Activated CD8-positive, alpha-beta memory T cell treated with anti-CD3 and anti-CD28 coated beads, Interleukin-2, amount 10 ng/mL, durations not matched to agents 7 days and 5 days (primary cell): ENCODE measurements at regions not wholly inside any gene's neighbourhood (a gene's known extent, or its start where the extent isn't known, plus 50 kb on each side); places are given as distances from the start of the nearest gene placed in this dataset.

ENCODE experiments used
- ATAC-seq: fragments of 150-1000 bp; cut with Tn5 transposase; one replicate; pipeline ENCODE4 v1.10.0; 2021; ENCODE audit warnings: moderate library complexity
- CTCF ChIA-PET: fragments of 350-600 bp; sonication (Branson Sonifier 250); formaldehyde crosslinking; loops from one replicate; lab custom pipeline; 2021; ENCODE audit warnings: antibody characterized with exemption; lab: Charles Lee
- DNase-seq: peaks from one replicate; pipeline ENCODE4 v3.0.0-alpha.2; 2020
- H3K27ac Mint-ChIP-seq: one replicate; pipeline ENCODE4 v1.8.0; 2021; ENCODE audit warnings: mild to moderate bottlenecking, mixed read lengths
- H3K27me3 Mint-ChIP-seq: one replicate; pipeline ENCODE4 v1.8.0; 2021; ENCODE audit warnings: mixed read lengths
- H3K36me3 Mint-ChIP-seq: one replicate; pipeline ENCODE4 v1.8.0; 2021; ENCODE audit warnings: mild to moderate bottlenecking, mixed read lengths
- H3K4me1 Mint-ChIP-seq: one replicate; pipeline ENCODE4 v1.8.0; 2021; ENCODE audit warnings: mixed read lengths
- H3K4me3 Mint-ChIP-seq: one replicate; pipeline ENCODE4 v1.8.0; 2021; ENCODE audit warnings: mild to moderate bottlenecking, moderate library complexity, mixed read lengths
- H3K9me3 Mint-ChIP-seq: one replicate; pipeline ENCODE4 v1.8.0; 2022; ENCODE audit warnings: low read depth, mixed read lengths

DNA sequence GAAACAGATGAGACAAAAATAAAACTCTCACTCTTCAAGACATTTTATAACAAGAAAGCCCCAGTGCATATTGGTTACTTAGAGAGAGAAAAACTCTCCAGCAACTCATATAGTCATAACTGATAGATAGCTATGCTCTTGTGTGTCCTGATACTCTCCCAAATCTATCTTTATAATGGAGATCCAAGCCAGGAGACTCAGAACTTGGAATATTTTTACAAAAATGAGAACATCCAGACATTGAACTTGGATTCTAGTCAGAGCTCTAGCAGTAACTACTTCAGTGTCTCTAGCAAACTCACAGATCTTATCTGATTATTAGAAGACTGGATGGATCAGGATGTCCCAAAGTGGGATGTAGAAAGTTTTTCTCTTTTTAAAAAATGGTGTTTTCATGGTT lies 412.7 kb upstream of the BRINP1 start:
- H3K27ac Mint-ChIP-seq: no peak overlapping the region
- H3K4me1 Mint-ChIP-seq: no peaks in the 10 kb centered on the region
- H3K9me3 Mint-ChIP-seq: peaks cover 2% of the 10 kb centered on the region
- DNase-seq (no peak), ATAC-seq (no peak)
- CTCF ChIA-PET: no interaction called here
- no peaks in the 10 kb centered on the region for H3K36me3 Mint-ChIP-seq
- no peaks in the 10 kb centered on the region for H3K27me3 Mint-ChIP-seq
- no peak overlapping the region for H3K4me3 Mint-ChIP-seq

DNA sequence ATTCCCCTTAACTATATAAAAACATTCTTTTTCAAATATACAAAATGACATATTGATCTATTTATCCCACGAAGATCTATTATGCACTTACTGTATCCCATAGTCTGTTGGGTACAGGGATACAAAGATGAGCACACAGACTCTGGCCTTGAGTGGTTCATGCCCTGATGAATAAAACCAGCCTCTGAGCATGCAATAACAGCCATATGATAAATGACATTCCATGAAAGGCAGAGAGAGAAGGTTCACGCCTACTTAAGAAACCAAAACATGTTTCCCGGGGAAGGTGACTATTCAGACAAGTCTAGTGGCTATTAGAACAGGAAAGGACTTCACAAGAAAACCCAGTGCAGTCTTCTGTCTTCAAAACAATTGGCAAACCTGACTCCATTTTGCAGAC lies 406.2 kb upstream of the BRINP1 start:
- no peak for DNase-seq
- Mint-ChIP-seq H3K9me3 (no peaks in the 10 kb centered on the region), H3K36me3 (no peaks in the 10 kb centered on the region), H3K27me3 (no peaks in the 10 kb centered on the region), H3K4me3 (no peak overlapping the region), H3K4me1 (no peaks in the 10 kb centered on the region), H3K27ac (no peak overlapping the region)
- CTCF ChIA-PET: no interaction called here
- no peak for ATAC-seq

DNA sequence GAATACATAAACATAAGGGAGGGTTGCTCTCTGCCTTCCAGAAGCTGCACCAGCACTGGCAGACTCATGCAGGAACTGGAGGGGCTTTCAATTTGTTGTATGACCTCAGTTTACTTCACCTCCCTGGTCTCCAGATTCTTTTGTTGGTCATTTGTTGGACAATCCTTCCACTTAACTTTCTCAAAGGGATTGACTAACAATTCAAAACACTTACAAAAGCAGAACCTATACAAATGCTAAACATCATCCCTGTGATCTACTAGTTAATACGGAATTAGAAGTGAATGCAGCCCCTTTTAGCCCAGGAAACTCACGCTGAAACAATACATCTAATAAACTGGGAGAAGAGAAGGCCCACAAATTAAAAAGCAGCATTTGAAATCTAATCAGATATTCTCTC lies 404.6 kb upstream of the BRINP1 start:
- CTCF ChIA-PET: no interaction called here
- Mint-ChIP-seq H3K36me3 (no peaks in the 10 kb centered on the region), H3K4me1 (no peaks in the 10 kb centered on the region), H3K27me3 (no peaks in the 10 kb centered on the region), H3K27ac (no peak overlapping the region), H3K9me3 (no peaks in the 10 kb centered on the region), H3K4me3 (no peak overlapping the region)
- ATAC-seq (no peak), DNase-seq (no peak)

DNA sequence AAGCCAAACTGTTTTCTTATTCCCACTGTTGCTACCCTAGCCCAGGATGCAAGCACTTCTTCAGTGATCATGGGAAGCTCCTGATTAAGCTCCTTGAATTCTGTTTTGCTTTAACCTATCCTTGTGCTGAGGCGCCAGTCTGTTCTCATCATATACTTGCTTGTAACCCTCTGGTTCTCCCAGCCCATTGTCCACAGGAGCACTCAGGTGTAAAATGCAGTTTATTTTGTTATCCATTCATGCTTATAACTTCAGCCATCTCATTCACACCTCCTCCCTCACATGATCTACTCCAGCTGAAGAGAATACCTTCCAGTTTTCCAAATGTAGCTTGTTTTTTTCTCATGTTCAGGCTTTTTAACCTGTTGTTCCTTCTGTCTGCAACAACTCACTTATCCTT lies 402.1 kb upstream of the BRINP1 start:
- Mint-ChIP-seq H3K4me3 (no peak overlapping the region), H3K27ac (no peak overlapping the region), H3K27me3 (no peaks in the 10 kb centered on the region), H3K36me3 (no peaks in the 10 kb centered on the region), H3K9me3 (no peaks in the 10 kb centered on the region), H3K4me1 (no peaks in the 10 kb centered on the region)
- DNase-seq (no peak), ATAC-seq (no peak)
- CTCF ChIA-PET: no interaction called here

DNA sequence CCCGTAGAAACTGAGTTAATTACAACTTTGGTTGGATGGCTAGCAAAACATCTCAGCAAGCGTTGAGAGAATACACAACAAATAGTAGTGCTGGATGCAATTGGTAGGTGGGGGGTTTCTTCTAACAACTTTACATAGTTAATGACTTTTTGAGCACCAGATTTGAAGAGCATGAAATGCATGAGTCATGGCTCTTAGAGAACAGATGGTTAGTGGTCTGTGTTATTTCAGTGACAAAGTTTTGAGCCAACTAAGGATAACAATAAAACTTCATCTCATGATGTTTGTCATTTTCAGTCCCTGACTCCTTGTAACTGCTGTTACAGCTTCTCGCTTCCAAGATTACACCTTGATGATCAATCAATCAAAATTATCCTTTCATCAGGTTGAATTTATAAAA lies 399.0 kb upstream of the BRINP1 start:
- no peaks in the 10 kb centered on the region for H3K27me3 Mint-ChIP-seq

DNA sequence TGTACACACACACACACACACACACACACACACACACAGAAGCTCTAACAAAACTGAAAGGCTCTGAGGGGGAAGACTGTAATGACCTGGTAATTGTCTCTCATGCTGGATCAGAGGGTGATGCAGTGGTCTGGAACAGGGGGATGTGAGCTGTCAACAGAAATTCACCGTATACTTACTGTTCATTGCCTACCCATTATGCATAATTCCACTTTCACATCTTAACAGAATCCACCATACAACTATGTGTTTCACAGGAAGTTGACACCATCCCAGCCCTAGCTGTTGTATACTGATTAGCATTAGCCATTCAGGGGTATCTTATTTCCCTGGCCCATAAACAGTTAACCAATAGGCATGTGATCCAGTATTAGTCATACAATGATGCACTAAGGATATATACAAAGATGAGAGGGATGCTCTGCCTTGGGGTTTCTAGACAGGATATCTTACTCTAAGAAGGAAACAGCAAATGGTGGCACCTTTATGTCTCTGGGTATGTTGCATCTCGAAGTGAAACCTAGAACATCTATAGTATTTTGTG lies 396.5 kb upstream of the BRINP1 start:
- H3K27me3 Mint-ChIP-seq: no peaks in the 10 kb centered on the region
- no peak for ATAC-seq
- H3K27ac Mint-ChIP-seq: no peak overlapping the region
- CTCF ChIA-PET: no interaction called here
- DNase-seq: no peak
- H3K4me3 Mint-ChIP-seq: no peak overlapping the region
- no peaks in the 10 kb centered on the region for H3K4me1 Mint-ChIP-seq
- no peaks in the 10 kb centered on the region for H3K36me3 Mint-ChIP-seq
- H3K9me3 Mint-ChIP-seq: no peaks in the 10 kb centered on the region

More for the DNA sequence above, 399.0 kb upstream of the BRINP1 start:
- no peaks in the 10 kb centered on the region for H3K4me1 Mint-ChIP-seq
- H3K4me3 Mint-ChIP-seq: no peak overlapping the region
- CTCF ChIA-PET: no interaction called here
- H3K9me3 Mint-ChIP-seq: no peaks in the 10 kb centered on the region
- H3K36me3 Mint-ChIP-seq: no peaks in the 10 kb centered on the region
- no peak for DNase-seq
- no peak for ATAC-seq
- no peak overlapping the region for H3K27ac Mint-ChIP-seq

DNA sequence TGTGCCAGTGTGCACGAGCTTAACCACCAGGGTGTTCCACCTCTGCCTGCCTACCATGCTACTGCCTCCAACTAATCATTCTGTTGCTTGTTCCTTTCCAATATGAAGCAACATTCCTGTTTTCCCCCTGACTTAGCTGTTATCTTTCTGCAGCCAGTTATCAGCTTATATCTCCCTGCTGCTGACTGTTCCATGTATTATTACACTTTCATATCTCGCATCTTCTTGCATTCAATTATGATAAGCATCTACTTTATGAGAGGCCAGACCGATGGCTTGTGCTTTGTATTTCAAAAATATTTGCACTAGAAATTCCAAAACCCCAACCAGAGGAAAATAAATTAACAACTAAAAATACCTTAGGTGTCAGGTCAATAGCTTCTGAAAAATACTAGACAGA lies 394.0 kb upstream of the BRINP1 start:
- no peaks in the 10 kb centered on the region for H3K36me3 Mint-ChIP-seq
- no peak overlapping the region for H3K4me3 Mint-ChIP-seq
- no peak for ATAC-seq
- H3K27me3 Mint-ChIP-seq: no peaks in the 10 kb centered on the region
- DNase-seq: no peak
- no peaks in the 10 kb centered on the region for H3K9me3 Mint-ChIP-seq
- H3K27ac Mint-ChIP-seq: no peak overlapping the region
- H3K4me1 Mint-ChIP-seq: no peaks in the 10 kb centered on the region
- CTCF ChIA-PET: no interaction called here

DNA sequence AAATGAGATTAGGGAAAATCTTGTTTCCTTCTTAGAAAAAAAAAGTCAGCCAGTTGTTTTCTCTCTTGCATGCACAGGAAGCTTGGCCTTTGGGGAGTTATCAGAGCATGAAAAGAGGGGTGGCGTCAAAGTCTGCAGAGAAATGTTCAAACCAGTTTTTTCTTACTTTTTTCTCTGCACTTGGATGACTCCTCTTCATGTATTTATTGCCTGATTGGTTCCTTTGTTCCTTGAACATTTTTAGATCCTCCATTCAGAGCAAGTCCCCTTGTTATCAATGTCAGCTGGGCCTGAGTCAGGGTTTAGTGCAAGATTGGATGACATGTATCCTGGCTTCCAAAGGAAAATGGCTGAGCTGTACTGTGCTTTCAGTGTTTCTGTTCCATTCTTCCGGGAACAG lies 392.6 kb upstream of the BRINP1 start:
- no peak overlapping the region for H3K4me3 Mint-ChIP-seq
- H3K27me3 Mint-ChIP-seq: no peaks in the 10 kb centered on the region
- no peaks in the 10 kb centered on the region for H3K4me1 Mint-ChIP-seq
- DNase-seq (no peak), ATAC-seq (no peak)
- CTCF ChIA-PET: no interaction called here
- H3K9me3 Mint-ChIP-seq: no peaks in the 10 kb centered on the region
- no peak overlapping the region for H3K27ac Mint-ChIP-seq
- no peaks in the 10 kb centered on the region for H3K36me3 Mint-ChIP-seq

DNA sequence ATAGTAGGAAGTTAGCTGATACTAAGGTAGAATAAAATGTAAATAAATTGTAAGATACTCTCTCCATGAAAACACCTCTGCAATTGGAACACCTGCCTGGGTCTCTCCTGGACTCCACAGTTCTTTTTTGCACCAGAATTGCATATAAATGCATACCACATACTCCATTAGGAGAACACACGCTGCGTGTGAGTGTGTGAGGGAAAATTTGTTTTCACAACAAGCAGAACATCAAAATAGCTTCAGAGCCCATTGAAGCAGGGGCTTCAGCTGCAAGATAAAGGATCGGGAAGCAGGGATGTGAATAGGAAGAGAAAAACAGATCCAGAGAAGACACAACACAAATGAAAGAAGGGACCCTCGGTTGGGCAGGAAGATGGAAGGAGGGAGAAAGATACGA lies 389.8 kb upstream of the BRINP1 start:
- no peaks in the 10 kb centered on the region for H3K27me3 Mint-ChIP-seq
- H3K9me3 Mint-ChIP-seq: no peaks in the 10 kb centered on the region
- no peaks in the 10 kb centered on the region for H3K36me3 Mint-ChIP-seq
- H3K4me3 Mint-ChIP-seq: no peak overlapping the region
- ATAC-seq (no peak), DNase-seq (no peak)
- no peak overlapping the region for H3K27ac Mint-ChIP-seq
- no peaks in the 10 kb centered on the region for H3K4me1 Mint-ChIP-seq
- CTCF ChIA-PET: no interaction called here

DNA sequence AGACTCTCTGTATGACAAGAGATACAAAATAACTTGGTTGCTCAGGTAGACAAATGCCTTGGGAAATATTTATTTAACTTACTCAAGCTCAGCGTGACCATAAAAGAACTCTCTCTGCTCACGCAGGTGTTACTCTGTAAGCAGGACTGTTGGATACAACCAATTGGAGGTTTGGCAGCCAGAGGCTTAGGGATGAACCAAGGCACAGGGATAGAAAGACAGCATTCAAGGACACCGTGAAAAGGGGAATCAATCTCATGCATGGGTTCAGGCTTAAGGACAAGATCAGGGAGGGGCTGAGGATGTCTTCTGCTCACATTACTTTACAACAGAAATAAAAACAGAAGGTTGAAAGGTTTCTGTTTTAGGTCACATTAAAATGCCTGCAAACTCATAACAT lies 389.0 kb upstream of the BRINP1 start:
- H3K4me1 Mint-ChIP-seq: no peaks in the 10 kb centered on the region
- H3K9me3 Mint-ChIP-seq: no peaks in the 10 kb centered on the region
- DNase-seq (no peak), ATAC-seq (no peak)
- no peak overlapping the region for H3K27ac Mint-ChIP-seq
- CTCF ChIA-PET: no interaction called here
- no peaks in the 10 kb centered on the region for H3K36me3 Mint-ChIP-seq
- H3K4me3 Mint-ChIP-seq: no peak overlapping the region
- no peaks in the 10 kb centered on the region for H3K27me3 Mint-ChIP-seq

DNA sequence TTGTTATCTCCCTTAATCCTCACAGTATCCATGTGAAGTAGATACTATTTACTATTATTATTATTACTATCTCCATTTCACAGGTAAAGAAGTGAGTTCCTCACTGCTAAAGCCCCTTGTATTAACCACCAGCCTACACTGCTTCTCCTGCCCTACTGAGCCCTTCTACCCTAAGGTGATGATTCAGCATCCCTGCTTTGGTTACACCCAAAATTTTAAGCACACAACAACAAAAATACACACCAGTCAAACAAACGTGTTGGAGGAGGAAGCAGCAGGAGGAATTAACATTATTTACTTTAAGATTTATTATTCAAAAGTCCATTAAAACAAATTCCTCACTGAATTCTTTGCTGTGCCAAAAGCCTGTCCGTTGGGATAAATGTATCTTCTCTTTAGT lies 370.2 kb upstream of the BRINP1 start:
- Mint-ChIP-seq H3K4me3 (no peak overlapping the region), H3K36me3 (no peaks in the 10 kb centered on the region), H3K27me3 (no peaks in the 10 kb centered on the region), H3K27ac (no peak overlapping the region), H3K9me3 (no peaks in the 10 kb centered on the region), H3K4me1 (no peaks in the 10 kb centered on the region)
- DNase-seq (no peak), ATAC-seq (no peak)
- CTCF ChIA-PET: no interaction called here

DNA sequence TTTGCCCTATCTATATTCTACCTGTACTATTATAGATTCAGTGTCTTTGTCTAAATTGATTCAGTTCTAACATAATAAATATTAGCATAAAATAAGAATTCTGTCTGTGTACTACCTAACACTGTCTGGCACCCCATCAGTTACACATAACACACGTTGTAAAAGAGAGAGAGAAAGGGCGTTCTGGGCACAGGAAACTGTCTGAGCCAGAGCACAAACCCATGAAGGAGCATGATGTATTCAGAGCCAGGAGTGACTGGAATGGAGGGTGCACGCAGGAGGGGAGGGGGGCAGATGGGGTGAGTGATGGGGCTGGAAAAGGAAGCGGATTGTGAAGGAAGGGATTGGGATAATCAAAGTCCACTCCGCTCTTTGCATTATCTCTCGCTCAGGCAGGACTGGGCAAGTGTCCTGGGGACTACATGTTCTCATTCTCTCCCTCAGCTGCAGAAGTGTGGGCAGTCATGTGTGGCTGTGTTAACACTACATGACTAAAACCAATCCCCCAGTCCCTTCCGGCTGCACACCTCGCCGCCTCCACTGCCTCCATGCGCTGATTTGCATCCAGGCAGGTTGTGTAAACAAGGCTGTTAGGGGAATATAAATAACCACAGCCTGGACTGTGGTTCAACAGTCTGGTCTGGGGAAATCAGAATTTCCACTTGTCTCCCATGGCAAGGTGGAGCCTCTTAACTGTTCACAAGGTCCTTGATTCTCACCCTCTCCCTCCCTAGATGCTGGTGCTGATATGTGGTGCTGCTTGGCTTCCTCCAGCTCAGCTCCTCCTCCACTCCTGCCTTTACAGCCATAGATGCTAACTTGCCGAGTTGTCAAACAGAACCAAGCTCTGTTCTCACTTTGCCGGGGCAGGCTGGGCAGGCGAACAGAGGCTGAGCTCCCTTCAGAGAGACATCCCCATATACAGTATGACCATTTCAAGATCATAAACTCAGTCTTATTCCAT lies 367.5 kb upstream of the BRINP1 start:
- no peak for DNase-seq
- CTCF ChIA-PET: no interaction called here
- H3K27me3 Mint-ChIP-seq: no peaks in the 10 kb centered on the region
- no peaks in the 10 kb centered on the region for H3K36me3 Mint-ChIP-seq
- no peaks in the 10 kb centered on the region for H3K9me3 Mint-ChIP-seq
- H3K27ac Mint-ChIP-seq: no peak overlapping the region
- H3K4me3 Mint-ChIP-seq: no peak overlapping the region
- no peak for ATAC-seq
- no peaks in the 10 kb centered on the region for H3K4me1 Mint-ChIP-seq

DNA sequence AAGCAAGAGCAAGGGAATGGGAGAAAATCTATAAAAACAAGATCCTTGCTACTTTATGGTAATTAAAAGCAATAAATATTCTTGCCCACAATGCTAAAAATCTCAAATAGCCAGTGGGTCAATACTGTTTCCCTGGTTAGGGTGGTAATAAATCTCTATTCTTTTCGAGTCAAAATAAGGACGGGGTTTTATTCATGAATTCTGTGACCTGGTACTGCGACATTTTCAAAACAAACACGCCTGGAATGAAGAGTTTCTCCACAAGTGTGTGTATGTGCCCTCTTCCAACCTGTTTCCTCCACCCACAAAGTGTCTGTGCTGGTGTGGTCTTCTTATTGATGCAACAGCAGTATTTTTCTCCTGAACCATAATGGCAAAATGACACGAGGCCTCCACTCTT lies 358.8 kb upstream of the BRINP1 start:
- DNase-seq (no peak), ATAC-seq (no peak)
- CTCF ChIA-PET: no interaction called here
- Mint-ChIP-seq H3K36me3 (no peaks in the 10 kb centered on the region), H3K9me3 (peaks cover 1% of the 10 kb centered on the region), H3K27me3 (no peaks in the 10 kb centered on the region), H3K27ac (no peak overlapping the region), H3K4me3 (no peak overlapping the region), H3K4me1 (no peaks in the 10 kb centered on the region)

DNA sequence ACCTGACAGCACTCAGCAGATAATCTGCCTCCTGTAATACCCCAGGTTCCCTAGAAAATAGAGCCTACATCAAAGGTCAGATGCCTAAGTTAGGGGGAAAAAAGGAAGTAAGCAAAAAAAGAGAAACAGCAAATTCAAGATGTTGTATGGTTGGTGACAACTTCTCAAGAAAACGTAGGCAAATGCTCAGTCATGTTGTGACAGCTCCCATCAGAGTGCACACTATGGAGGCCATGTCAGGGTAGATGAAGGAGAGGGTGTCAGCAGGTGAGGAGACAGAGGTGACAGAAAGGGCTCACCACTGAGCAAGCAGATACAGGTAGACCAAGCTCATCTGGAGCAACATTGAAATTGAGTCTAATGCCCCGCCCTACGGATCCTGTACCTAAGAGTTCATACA lies 356.8 kb upstream of the BRINP1 start:
- DNase-seq (no peak), ATAC-seq (no peak)
- no peaks in the 10 kb centered on the region for H3K36me3 Mint-ChIP-seq
- CTCF ChIA-PET: no interaction called here
- no peak overlapping the region for H3K4me3 Mint-ChIP-seq
- H3K9me3 Mint-ChIP-seq: peaks cover 3% of the 10 kb centered on the region
- H3K27ac Mint-ChIP-seq: no peak overlapping the region
- H3K27me3 Mint-ChIP-seq: no peaks in the 10 kb centered on the region
- H3K4me1 Mint-ChIP-seq: no peaks in the 10 kb centered on the region
